BJ (cell line): ENCODE measurements at regions not wholly inside any gene's neighbourhood (a gene's known extent, or its start where the extent isn't known, plus 50 kb on each side); places are given as distances from the start of the nearest gene placed in this dataset.

Experiments
- CTCF ChIA-PET: fragments of 350-600 bp; formaldehyde crosslinking; extraction: SDS; loops from one replicate; lab custom pipeline; 2021; ENCODE audit warnings: antibody characterized with exemption, inconsistent platforms; lab: Yijun Ruan, JAX
- POLR2A ChIA-PET: fragments of 300-600 bp; sonication (Branson Sonifier 250); formaldehyde crosslinking; extraction: SDS; loops from one replicate; lab custom pipeline; 2021; ENCODE audit warnings: antibody characterized with exemption; lab: Charles Lee
- DNase-seq: peaks from one replicate; pipeline ENCODE4 v3.0.0-alpha.2; 2011; ENCODE audit warnings: low read depth
- H3K27me3 ChIP-seq: 2 replicates; pipeline ENCODE4 v1.6.0; 2011; ENCODE audit warnings: low read length; ENCODE audit not compliant: control insufficient read depth, insufficient read depth
- H3K36me3 ChIP-seq: 2 replicates; pipeline ENCODE4 v1.5.1; 2011; ENCODE audit warnings: low read length; ENCODE audit not compliant: control insufficient read depth, insufficient read depth
- H3K4me3 ChIP-seq: 2 replicates; pipeline ENCODE4 v1.5.1; 2011; ENCODE audit warnings: low read depth, mild to moderate bottlenecking, control low read depth, low read length
- TF ChIP-seq, protein P1 (sequence below): IDR thresholded peaks from 2 replicates; pipeline ENCODE4 v1.5.1; 2011; ENCODE audit warnings: low read depth, mild to moderate bottlenecking, control low read depth, inconsistent platforms, low read length, moderate library complexity; ENCODE audit not compliant: insufficient read depth

DNA sequence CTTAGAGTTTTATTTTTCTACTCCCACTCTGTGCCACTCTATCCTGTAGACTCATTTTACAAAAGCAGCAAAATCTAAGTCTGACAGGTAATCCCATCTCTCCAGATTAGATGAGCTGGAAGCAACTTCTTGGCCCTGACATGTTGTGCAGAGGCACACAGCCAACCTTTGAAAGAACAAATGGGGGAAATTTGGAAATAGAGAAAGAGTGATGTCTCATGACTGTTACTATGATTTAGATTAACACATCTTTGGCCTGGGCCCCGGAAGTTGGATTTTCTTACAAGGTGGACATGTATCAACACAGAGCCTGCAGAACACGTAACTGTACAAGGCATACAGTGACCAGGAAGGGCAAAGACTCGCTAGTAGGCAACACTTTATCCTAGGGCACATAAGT, 227.7 kb downstream of the MYLK4 start:
- POLR2A ChIA-PET, result no interaction called here

DNA sequence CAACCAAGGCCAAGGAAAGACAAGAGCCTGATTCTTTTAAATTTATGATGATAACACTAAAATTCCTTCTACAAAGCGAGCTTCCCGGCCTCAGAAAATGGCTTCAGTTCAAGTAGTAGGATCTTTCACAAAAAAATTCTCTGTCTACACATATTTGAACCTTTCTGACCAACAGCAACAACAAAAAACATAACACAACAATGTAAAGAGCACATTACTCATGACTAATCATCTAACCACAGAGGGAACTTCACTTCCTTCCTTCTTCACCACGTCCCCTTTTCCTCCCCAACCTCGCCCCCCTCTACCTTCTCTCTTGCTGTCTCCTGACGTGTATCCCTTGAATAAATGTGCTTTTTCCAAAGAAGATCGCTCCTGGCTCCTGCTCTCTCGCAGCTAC, 228.2 kb downstream of the MYLK4 start:
- Histone ChIP-seq H3K36me3 (no peaks in the 10 kb centered on the region), H3K4me3 (no peak overlapping the region), H3K27me3 (no peaks in the 10 kb centered on the region)
- DNase-seq, result no peak
- ChIA-PET CTCF (no interaction called here), POLR2A (no interaction called here)
- TF ChIP-seq, protein P1, sequence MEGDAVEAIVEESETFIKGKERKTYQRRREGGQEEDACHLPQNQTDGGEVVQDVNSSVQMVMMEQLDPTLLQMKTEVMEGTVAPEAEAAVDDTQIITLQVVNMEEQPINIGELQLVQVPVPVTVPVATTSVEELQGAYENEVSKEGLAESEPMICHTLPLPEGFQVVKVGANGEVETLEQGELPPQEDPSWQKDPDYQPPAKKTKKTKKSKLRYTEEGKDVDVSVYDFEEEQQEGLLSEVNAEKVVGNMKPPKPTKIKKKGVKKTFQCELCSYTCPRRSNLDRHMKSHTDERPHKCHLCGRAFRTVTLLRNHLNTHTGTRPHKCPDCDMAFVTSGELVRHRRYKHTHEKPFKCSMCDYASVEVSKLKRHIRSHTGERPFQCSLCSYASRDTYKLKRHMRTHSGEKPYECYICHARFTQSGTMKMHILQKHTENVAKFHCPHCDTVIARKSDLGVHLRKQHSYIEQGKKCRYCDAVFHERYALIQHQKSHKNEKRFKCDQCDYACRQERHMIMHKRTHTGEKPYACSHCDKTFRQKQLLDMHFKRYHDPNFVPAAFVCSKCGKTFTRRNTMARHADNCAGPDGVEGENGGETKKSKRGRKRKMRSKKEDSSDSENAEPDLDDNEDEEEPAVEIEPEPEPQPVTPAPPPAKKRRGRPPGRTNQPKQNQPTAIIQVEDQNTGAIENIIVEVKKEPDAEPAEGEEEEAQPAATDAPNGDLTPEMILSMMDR, result no peak

More for the DNA sequence above, 227.7 kb downstream of the MYLK4 start:
- CTCF ChIA-PET, result no interaction called here
- H3K36me3 ChIP-seq, result no peaks in the 10 kb centered on the region
- TF ChIP-seq, protein P1, result no peak
- H3K4me3 ChIP-seq, result no peak overlapping the region
- no peak for DNase-seq
- H3K27me3 ChIP-seq, result no peaks in the 10 kb centered on the region

DNA sequence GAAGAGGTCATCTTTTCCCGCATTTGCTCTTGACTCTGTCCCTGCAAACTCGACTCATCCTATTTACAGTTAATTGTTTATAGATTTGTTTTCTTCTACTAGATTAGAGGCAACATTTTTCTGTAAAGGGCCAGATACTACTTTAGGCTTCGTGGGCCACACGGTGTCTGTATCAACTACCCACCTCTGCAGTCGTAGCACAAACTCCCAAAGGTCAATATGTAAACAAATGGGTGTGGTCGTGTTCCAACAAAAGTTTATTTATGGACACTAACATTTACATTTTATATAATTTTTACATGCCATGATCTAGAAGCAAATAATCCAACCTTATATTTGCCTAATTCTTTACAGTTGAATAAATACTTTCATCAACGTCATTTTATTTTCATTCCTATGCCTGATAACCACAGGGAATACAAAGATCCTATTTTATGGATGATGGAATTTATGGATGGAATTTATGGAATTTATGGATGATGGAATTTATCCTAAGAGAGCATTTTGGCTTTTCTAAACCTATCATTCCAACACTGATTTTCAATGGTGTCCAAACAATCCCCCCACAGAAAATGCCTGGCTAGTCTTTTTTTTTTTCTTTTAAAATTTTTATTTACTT, 232.8 kb downstream of the MYLK4 start:
- POLR2A ChIA-PET, result no interaction called here
- no peak for DNase-seq
- Histone ChIP-seq H3K4me3 (no peak overlapping the region), H3K36me3 (no peaks in the 10 kb centered on the region), H3K27me3 (peaks cover 2% of the 10 kb centered on the region; the same call in 1 of the 2 replicates)
- TF ChIP-seq, protein P1, result no peak
- CTCF ChIA-PET, result no interaction called here

DNA sequence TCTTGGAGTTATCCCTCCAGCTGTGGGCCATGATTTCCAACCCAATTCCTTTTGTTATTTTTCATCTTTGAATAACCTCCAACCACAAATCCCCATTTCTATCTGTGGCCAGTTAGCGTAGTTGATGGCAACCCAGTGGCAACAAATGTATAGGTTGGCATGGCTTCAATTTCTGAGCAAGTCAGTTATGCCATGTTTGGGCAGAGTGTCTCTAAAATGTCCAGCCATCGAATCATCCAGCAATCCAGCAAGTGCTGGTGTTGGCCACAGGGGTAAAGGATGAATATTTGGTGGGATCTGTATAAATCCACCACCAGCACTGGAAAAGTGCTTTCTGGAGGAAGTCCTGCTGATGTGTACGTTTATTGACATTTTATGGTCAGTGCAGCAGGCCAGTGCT, 233.3 kb downstream of the MYLK4 start:
- Histone ChIP-seq H3K36me3 (no peaks in the 10 kb centered on the region), H3K27me3 (peaks cover 2% of the 10 kb centered on the region; the same call in 1 of the 2 replicates), H3K4me3 (no peak overlapping the region)
- no peak for DNase-seq
- ChIA-PET POLR2A (no interaction called here), CTCF (no interaction called here)
- TF ChIP-seq, protein P1, result no peak

DNA sequence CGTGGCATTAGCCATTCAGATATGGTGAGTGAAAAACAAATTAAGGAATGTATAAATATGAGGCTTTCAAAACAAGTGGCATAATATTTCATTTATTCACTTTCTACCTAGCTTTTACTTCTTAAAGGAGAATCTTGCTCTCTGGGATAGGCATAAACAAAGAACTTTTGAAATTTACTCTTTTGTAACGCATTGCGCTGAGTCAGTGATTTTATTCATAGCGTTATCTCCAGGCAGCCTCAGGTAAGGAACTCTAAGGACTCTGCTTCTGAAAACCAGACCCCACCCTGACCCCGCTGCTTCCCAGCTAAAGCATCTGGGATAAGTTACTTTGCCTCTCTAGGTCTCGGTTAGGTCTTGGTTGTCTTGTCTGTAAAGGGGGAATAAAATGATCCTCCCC, 234.7 kb downstream of the MYLK4 start:
- no peaks in the 10 kb centered on the region for H3K36me3 ChIP-seq
- no peak overlapping the region for H3K4me3 ChIP-seq
- ChIA-PET POLR2A (no interaction called here), CTCF (interaction anchor here (1.1 kb wide), 1 partner anchor 14 kb away, joined by 3 read pairs; no protein-coding TSS in a partner anchor)
- DNase-seq, result no peak
- TF ChIP-seq, protein P1, result no peak
- peaks cover 4% of the 10 kb centered on the region; the same call in 1 of the 2 replicates for H3K27me3 ChIP-seq
